ENCODE measurements at regions not wholly inside any gene's neighbourhood (a gene's known extent, or its start where the extent isn't known, plus 50 kb on each side); places are given as distances from the start of the nearest gene placed in this dataset.
"Not testable (repeated sequence)": the region's sequence is repeated elsewhere in the genome, so short reads cannot be mapped to it uniquely, and the experiment has no call there.

- H3K36me3 Mint-ChIP-seq (ENCODE audit: low read depth), result no peaks in the 10 kb centered on the region
- peaks cover 5% of the 10 kb centered on the region for H3K9me3 Mint-ChIP-seq
- peaks cover 64% of the 10 kb centered on the region for H3K4me1 Mint-ChIP-seq
- H3K27ac Mint-ChIP-seq, result peak overlapping the region in 2 of 3 experiments; percentile 6 to 17
- TF ChIP-seq CTCF (IDR thresholded peaks at IDR 0.05; ENCODE audit: unreplicated experiment in 3 of 3), result no peak
- H3K27me3 Mint-ChIP-seq (ENCODE audit: low read depth), result peaks cover 17% of the 10 kb centered on the region
- no peak overlapping the region for H3K4me3 Mint-ChIP-seq
These were observed 313.5 kb downstream of the FOXO1 start for GRCh38 chr13:40352802-40353562.

- H3K9me3 Mint-ChIP-seq, result peaks cover 5% of the 10 kb centered on the region
- no peak overlapping the region for H3K4me3 Mint-ChIP-seq
- no peak for TF ChIP-seq CTCF (IDR thresholded peaks at IDR 0.05; ENCODE audit: unreplicated experiment in 3 of 3)
- H3K27me3 Mint-ChIP-seq (ENCODE audit: low read depth), result peaks cover 13% of the 10 kb centered on the region
- peaks cover 46% of the 10 kb centered on the region for H3K4me1 Mint-ChIP-seq
- no peak overlapping the region for H3K27ac Mint-ChIP-seq
- H3K36me3 Mint-ChIP-seq (ENCODE audit: low read depth), result no peaks in the 10 kb centered on the region
These were observed 311.2 kb downstream of the FOXO1 start for GRCh38 chr13:40355126-40355724.

- peaks cover 39% of the 10 kb centered on the region for H3K4me1 Mint-ChIP-seq
- H3K27me3 Mint-ChIP-seq (ENCODE audit: low read depth), result peaks cover 6% of the 10 kb centered on the region
- peaks cover 5% of the 10 kb centered on the region for H3K9me3 Mint-ChIP-seq
- H3K4me3 Mint-ChIP-seq, result peak overlapping the region in 2 of 3 experiments; percentile 15 to 21
- peak overlapping the region in 1 of 3 experiments; percentile 77 for H3K27ac Mint-ChIP-seq
- no peaks in the 10 kb centered on the region for H3K36me3 Mint-ChIP-seq (ENCODE audit: low read depth)
- no peak for TF ChIP-seq CTCF (IDR thresholded peaks at IDR 0.05; ENCODE audit: unreplicated experiment in 3 of 3)
These were observed 310.4 kb downstream of the FOXO1 start for GRCh38 chr13:40356011-40356410.

- not testable (repeated sequence) for H3K9me3 Mint-ChIP-seq; H3K27me3 Mint-ChIP-seq (ENCODE audit: low read depth); H3K27ac Mint-ChIP-seq; H3K36me3 Mint-ChIP-seq (ENCODE audit: low read depth)
- Mint-ChIP-seq H3K4me3 (peak overlapping the region in 1 of 3 experiments; percentile 11), H3K4me1 (peaks cover 37% of the 10 kb centered on the region)
These were observed 310.0 kb downstream of the FOXO1 start for GRCh38 chr13:40356458-40356857.

GRCh38 chr13:40362502-40362901 lies 303.9 kb downstream of the FOXO1 start:
- H3K36me3 Mint-ChIP-seq (ENCODE audit: low read depth), result no peaks in the 10 kb centered on the region
- no peaks in the 10 kb centered on the region for H3K4me1 Mint-ChIP-seq
- H3K4me3 Mint-ChIP-seq, result no peak overlapping the region
- H3K27ac Mint-ChIP-seq, result no peak overlapping the region
- peaks cover 7% of the 10 kb centered on the region for H3K9me3 Mint-ChIP-seq
- peaks cover 4% of the 10 kb centered on the region for H3K27me3 Mint-ChIP-seq (ENCODE audit: low read depth)
- no peak for TF ChIP-seq CTCF (IDR thresholded peaks at IDR 0.05; ENCODE audit: unreplicated experiment in 3 of 3)

GRCh38 chr13:40363653-40364052 lies 302.8 kb downstream of the FOXO1 start:
- no peak for TF ChIP-seq CTCF (IDR thresholded peaks at IDR 0.05; ENCODE audit: unreplicated experiment in 3 of 3)
- Mint-ChIP-seq H3K27me3 (ENCODE audit: low read depth) (peaks cover 4% of the 10 kb centered on the region), H3K27ac (no peak overlapping the region), H3K4me1 (no peaks in the 10 kb centered on the region), H3K4me3 (no peak overlapping the region), H3K36me3 (ENCODE audit: low read depth) (no peaks in the 10 kb centered on the region), H3K9me3 (peaks cover 7% of the 10 kb centered on the region)
